ENCODE measurements at regions not wholly inside any gene's neighbourhood (a gene's known extent, or its start where the extent isn't known, plus 50 kb on each side); places are given as distances from the start of the nearest gene placed in this dataset.
A peak's percentile ranks its signal among the peaks of the same experiment; 100 is the strongest.

DNA sequence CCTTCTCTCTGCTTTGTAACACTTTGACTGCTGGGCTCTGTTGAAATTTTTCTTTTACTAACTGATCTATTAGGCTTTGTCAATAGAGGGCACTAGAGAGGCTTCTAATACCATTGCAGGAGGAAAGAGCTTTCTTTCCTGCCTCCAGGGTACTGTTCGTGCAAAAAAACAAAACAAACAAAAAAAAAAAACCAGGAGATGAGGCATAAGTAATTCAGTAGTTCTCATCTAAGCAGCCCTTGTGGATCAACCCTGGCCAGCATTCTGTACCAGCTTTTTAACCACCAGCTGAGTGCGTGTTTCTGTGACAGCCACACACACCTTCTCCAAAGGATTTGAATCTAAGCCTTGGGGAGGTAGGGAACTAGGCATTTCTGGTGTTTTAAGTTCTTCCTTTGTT, 1707.6 kb upstream of the SLC10A2 start:
- ATAC-seq (no peak), DNase-seq (peak in 3 of 10 donors; percentile 20 to 47 (median 32))
- POLR2A ChIA-PET = no interaction called here
- Mint-ChIP-seq H3K4me1 (peaks cover 6 to 22% (median 13%) of the 10 kb centered on the region in 4 donors), H3K9me3 (no peaks in the 10 kb centered on the region), H3K4me3 (no peak overlapping the region), H3K36me3 (no peaks in the 10 kb centered on the region), H3K27me3 (no peaks in the 10 kb centered on the region), H3K27ac (peak overlapping the region in 1 of 10 donors; percentile 33)

GRCh38 chr13:104769545-104769944, 1703.3 kb upstream of the SLC10A2 start:
- Mint-ChIP-seq H3K36me3 (peaks cover 0 to 1% (median 0%) of the 10 kb centered on the region in 3 donors), H3K27me3 (no peaks in the 10 kb centered on the region), H3K4me3 (peak overlapping the region in 6 of 10 donors; percentile 5 to 60 (median 26)), H3K4me1 (peaks cover 8 to 29% (median 16%) of the 10 kb centered on the region in 4 donors), H3K9me3 (no peaks in the 10 kb centered on the region), H3K27ac (peak overlapping the region in 6 of 10 donors; percentile 19 to 46 (median 35))
- POLR2A ChIA-PET = no interaction called here
- ATAC-seq (peak; percentile 84 to 85), DNase-seq (peak in 8 of 10 donors; percentile 3 to 65 (median 27))

GRCh38 chr13:104766319-104766718, 1700.1 kb upstream of the SLC10A2 start:
- H3K4me3 Mint-ChIP-seq = no peak overlapping the region
- H3K36me3 Mint-ChIP-seq = peaks cover 0 to 1% (median 0%) of the 10 kb centered on the region in 3 donors
- DNase-seq = no peak
- H3K27me3 Mint-ChIP-seq = no peaks in the 10 kb centered on the region
- peaks cover 8 to 20% (median 16%) of the 10 kb centered on the region in 4 donors for H3K4me1 Mint-ChIP-seq
- POLR2A ChIA-PET = no interaction called here
- no peak for ATAC-seq
- no peak overlapping the region for H3K27ac Mint-ChIP-seq
- H3K9me3 Mint-ChIP-seq = no peaks in the 10 kb centered on the region

DNA sequence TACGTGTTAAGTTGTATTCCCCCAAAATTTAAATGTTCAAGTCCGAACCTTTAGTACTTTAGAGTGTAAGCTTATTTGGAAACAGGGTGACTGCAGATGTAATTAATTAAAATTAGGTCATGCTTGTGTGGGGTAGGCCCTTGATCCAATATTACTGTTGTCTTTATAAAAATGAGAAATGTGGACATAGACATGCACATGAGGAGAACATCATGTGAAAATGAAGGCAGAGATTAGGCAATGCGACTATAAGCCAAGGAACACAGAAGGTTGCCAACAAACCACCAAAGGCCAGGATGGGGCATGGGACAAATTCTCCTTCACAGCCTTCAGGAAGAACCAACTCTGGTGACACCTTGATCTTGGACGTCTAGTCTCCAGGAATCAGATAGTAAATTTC, 1698.4 kb upstream of the SLC10A2 start:
- H3K27ac Mint-ChIP-seq = no peak overlapping the region
- POLR2A ChIA-PET = no interaction called here
- H3K27me3 Mint-ChIP-seq = no peaks in the 10 kb centered on the region
- no peak for ATAC-seq
- DNase-seq = no peak
- H3K9me3 Mint-ChIP-seq = no peaks in the 10 kb centered on the region
- peaks cover 4 to 15% (median 11%) of the 10 kb centered on the region in 4 donors for H3K4me1 Mint-ChIP-seq
- H3K36me3 Mint-ChIP-seq = peaks cover 0 to 1% (median 0%) of the 10 kb centered on the region in 3 donors
- H3K4me3 Mint-ChIP-seq = no peak overlapping the region

- H3K4me3 Mint-ChIP-seq = no peak overlapping the region
Observed at GRCh38 chr13:104759069-104759468, 1692.9 kb upstream of the SLC10A2 start.

DNA sequence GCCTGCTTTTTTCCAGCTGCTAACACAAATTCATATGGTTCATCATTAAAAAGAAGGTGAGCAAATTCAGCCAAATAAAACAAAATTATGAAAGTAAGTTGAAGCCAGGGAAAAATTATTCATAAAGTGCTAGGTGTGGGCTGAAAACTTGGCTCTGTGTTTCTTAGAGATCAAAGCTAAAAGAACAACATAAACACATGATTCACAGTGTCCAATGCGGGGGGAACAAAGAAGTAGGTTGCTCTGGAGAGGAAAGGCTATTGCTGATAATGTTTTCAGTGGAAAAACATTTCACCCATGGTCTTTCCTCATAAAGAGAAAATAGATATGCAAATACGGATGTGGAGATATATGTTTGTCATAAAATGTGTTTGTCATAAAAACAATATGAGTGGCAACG, 1691.5 kb upstream of the SLC10A2 start:
- Mint-ChIP-seq H3K27me3 (peaks cover 0 to 3% (median 0%) of the 10 kb centered on the region in 5 donors), H3K4me1 (no peaks in the 10 kb centered on the region), H3K4me3 (no peak overlapping the region), H3K9me3 (no peaks in the 10 kb centered on the region), H3K36me3 (no peaks in the 10 kb centered on the region), H3K27ac (no peak overlapping the region)
- ATAC-seq (no peak), DNase-seq (no peak)
- POLR2A ChIA-PET = no interaction called here

More at GRCh38 chr13:104759069-104759468, 1692.9 kb upstream of the SLC10A2 start:
- Mint-ChIP-seq H3K9me3 (no peaks in the 10 kb centered on the region), H3K4me1 (no peaks in the 10 kb centered on the region), H3K27me3 (no peaks in the 10 kb centered on the region), H3K27ac (no peak overlapping the region), H3K36me3 (no peaks in the 10 kb centered on the region)
- ATAC-seq = no peak
- POLR2A ChIA-PET = no interaction called here
- no peak for DNase-seq

DNA sequence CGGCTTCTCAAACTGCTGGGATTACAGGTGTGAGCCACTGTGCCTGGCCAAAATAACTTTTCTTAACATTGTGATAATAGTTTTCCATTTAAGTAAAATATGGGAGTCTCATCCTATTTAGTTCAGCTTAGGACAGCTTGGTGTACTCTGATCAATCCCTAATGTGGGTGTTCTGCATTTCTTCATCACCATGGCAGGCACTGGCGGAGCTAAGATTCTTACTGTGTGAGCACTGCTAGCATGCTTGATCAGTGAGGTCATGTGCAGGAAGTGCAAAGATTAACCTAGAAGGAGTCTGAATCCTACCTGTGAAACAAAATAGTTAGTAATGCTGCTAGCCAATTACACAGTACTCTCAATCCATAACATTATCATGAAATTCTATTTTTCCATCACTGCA, 1684.2 kb upstream of the SLC10A2 start:
- Mint-ChIP-seq H3K4me3 (no peak overlapping the region), H3K36me3 (no peaks in the 10 kb centered on the region), H3K27ac (no peak overlapping the region), H3K9me3 (no peaks in the 10 kb centered on the region), H3K4me1 (no peaks in the 10 kb centered on the region), H3K27me3 (peaks cover 0 to 3% (median 0%) of the 10 kb centered on the region in 5 donors)
- POLR2A ChIA-PET = no interaction called here
- DNase-seq (no peak), ATAC-seq (no peak)

GRCh38 chr13:104740641-104741222, 1674.5 kb upstream of the SLC10A2 start:
- no peaks in the 10 kb centered on the region for H3K9me3 Mint-ChIP-seq
- H3K4me3 Mint-ChIP-seq = no peak overlapping the region
- POLR2A ChIA-PET = no interaction called here

GRCh38 chr13:104737713-104738112, 1671.5 kb upstream of the SLC10A2 start:
- Mint-ChIP-seq H3K4me1 (no peaks in the 10 kb centered on the region), H3K27me3 (peaks cover 0 to 5% (median 0%) of the 10 kb centered on the region in 5 donors), H3K4me3 (no peak overlapping the region)

More at GRCh38 chr13:104740641-104741222, 1674.5 kb upstream of the SLC10A2 start:
- ATAC-seq (no peak), DNase-seq (no peak)
- H3K27me3 Mint-ChIP-seq = peaks cover 0 to 3% (median 0%) of the 10 kb centered on the region in 5 donors
- no peak overlapping the region for H3K27ac Mint-ChIP-seq
- H3K4me1 Mint-ChIP-seq = no peaks in the 10 kb centered on the region
- H3K36me3 Mint-ChIP-seq = no peaks in the 10 kb centered on the region

DNA sequence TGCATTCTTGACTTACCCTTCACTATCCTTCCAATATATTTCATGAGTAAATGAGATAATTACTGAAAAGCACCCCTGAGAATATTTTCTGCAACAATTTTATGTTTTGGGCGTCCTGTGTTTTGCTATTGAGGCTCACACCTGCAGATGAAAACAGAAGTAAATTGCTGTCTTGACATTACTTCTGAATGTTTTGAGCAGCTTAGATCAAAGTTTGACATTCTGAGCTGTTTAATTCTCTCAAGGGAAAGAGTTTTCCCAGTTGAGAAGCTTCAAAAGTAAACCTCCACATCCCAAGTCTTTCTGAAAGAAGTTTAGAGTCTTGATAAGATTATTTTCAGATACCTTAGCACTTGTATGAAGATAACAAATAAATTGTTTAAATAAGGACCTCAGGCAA, 1667.2 kb upstream of the SLC10A2 start:
- DNase-seq (no peak), ATAC-seq (no peak)
- Mint-ChIP-seq H3K27ac (no peak overlapping the region), H3K9me3 (no peaks in the 10 kb centered on the region), H3K36me3 (no peaks in the 10 kb centered on the region), H3K4me3 (no peak overlapping the region), H3K27me3 (peaks cover 0 to 9% (median 0%) of the 10 kb centered on the region in 5 donors), H3K4me1 (no peaks in the 10 kb centered on the region)
- POLR2A ChIA-PET = no interaction called here

More at GRCh38 chr13:104737713-104738112, 1671.5 kb upstream of the SLC10A2 start:
- Mint-ChIP-seq H3K9me3 (no peaks in the 10 kb centered on the region), H3K27ac (no peak overlapping the region), H3K36me3 (no peaks in the 10 kb centered on the region)
- no peak for DNase-seq
- ATAC-seq = no peak
- POLR2A ChIA-PET = no interaction called here

GRCh38 chr13:104715111-104715510, 1648.9 kb upstream of the SLC10A2 start:
- Mint-ChIP-seq H3K27me3 (no peaks in the 10 kb centered on the region), H3K9me3 (peaks cover 0 to 10% (median 0%) of the 10 kb centered on the region in 9 donors), H3K36me3 (no peaks in the 10 kb centered on the region), H3K4me3 (peak overlapping the region in 1 of 10 donors; percentile 3), H3K4me1 (peaks cover 7 to 21% (median 14%) of the 10 kb centered on the region in 4 donors), H3K27ac (peak overlapping the region in 1 of 10 donors; percentile 2)
- DNase-seq = peak in 1 of 10 donors; percentile 4
- POLR2A ChIA-PET = no interaction called here
- ATAC-seq = peak in 1 of 2 donors; percentile 29

- ATAC-seq = no peak
- Mint-ChIP-seq H3K9me3 (peaks cover 0 to 3% (median 0%) of the 10 kb centered on the region in 9 donors), H3K4me3 (no peak overlapping the region), H3K27me3 (peaks cover 0 to 9% (median 0%) of the 10 kb centered on the region in 5 donors), H3K4me1 (no peaks in the 10 kb centered on the region), H3K27ac (no peak overlapping the region), H3K36me3 (no peaks in the 10 kb centered on the region)
- POLR2A ChIA-PET = no interaction called here
- DNase-seq = peak in 1 of 10 donors; percentile 24
Observed at GRCh38 chr13:104705031-104705750, 1639.0 kb upstream of the SLC10A2 start.

- Mint-ChIP-seq H3K27me3 (peaks cover 0 to 9% (median 0%) of the 10 kb centered on the region in 5 donors), H3K27ac (no peak overlapping the region), H3K4me3 (no peak overlapping the region), H3K4me1 (no peaks in the 10 kb centered on the region), H3K9me3 (peaks cover 0 to 7% (median 0%) of the 10 kb centered on the region in 9 donors), H3K36me3 (no peaks in the 10 kb centered on the region)
- POLR2A ChIA-PET = no interaction called here
- DNase-seq (no peak), ATAC-seq (no peak)
Observed at GRCh38 chr13:104701591-104701990, 1635.4 kb upstream of the SLC10A2 start.

All from naive thymus-derived CD8-positive, alpha-beta T cell (primary cell).